ENCODE measurements at regions not wholly inside any gene's neighbourhood (a gene's known extent, or its start where the extent isn't known, plus 50 kb on each side); places are given as distances from the start of the nearest gene placed in this dataset.

DNA sequence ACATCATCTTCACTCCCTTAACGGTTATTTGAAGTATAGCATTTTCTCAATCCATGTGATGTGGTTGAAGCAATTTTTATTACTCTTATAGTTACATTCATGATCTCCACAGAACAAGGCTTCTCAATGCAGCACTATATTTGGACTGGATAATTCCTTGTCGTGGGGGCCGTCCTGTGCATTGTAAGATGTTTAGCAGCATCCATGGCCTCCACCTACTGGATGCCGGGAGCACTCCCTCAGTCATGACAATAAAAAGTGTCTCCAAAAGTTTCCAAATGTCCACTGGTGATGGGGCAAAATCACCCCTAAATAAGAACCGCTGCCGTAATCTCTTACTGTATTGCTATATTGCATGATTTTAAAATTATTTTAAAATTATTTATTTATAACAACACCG, 110.6 kb upstream of the DDX18 start:
- in situ Hi-C loops (cut with MboI; ENCODE audit: low sequenced_read_pairs, unreplicated experiment) = no loop called here
- TF ChIP-seq, protein P1, sequence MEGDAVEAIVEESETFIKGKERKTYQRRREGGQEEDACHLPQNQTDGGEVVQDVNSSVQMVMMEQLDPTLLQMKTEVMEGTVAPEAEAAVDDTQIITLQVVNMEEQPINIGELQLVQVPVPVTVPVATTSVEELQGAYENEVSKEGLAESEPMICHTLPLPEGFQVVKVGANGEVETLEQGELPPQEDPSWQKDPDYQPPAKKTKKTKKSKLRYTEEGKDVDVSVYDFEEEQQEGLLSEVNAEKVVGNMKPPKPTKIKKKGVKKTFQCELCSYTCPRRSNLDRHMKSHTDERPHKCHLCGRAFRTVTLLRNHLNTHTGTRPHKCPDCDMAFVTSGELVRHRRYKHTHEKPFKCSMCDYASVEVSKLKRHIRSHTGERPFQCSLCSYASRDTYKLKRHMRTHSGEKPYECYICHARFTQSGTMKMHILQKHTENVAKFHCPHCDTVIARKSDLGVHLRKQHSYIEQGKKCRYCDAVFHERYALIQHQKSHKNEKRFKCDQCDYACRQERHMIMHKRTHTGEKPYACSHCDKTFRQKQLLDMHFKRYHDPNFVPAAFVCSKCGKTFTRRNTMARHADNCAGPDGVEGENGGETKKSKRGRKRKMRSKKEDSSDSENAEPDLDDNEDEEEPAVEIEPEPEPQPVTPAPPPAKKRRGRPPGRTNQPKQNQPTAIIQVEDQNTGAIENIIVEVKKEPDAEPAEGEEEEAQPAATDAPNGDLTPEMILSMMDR (IDR thresholded peaks at IDR 0.05; ENCODE audit: borderline replicate concordance, control extremely low read depth, extremely low read depth, insufficient read depth, missing control alignments) = no peak
- DNase-seq (ENCODE audit: low spot score) = no peak

DNA sequence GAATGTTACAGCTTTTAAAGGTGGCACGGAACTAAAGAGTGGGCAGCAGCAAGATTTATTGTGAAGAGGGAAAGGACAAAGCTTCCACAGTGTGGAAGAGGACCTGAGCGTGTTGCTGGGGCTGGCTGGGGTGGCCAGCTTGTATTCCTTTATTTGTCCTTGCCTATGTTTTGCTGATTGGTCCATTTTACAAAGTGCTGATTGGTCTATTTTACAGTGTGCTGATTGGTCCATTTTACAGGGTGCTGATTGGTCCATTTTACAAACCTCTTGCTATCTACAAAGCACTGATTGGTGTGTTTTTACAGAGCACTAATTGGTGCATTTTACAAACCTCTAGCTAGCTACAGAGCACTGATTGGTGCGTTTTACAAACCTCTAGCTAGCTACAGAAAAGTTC, 109.7 kb upstream of the DDX18 start:
- in situ Hi-C loops (cut with MboI; ENCODE audit: low sequenced_read_pairs, unreplicated experiment) = no loop called here

DNA sequence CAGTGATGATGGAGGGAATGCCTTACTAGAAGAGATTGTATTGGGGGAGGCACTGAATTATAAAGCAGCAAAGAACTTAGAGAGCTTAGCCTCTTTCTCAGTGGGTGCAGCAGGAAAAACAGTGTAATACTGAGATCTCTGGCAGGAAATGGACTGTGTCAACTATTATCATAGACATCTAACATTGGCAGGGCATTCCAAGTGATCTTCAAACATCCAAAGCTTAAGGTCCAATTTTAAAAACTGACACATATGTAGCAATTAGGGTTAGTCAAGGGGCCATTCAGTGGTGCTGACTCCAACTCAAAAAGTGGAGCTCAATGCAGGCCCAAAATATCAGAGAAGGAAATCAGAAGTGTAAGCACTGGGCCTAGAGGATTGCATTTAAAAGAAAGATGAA, 106.6 kb upstream of the DDX18 start:
- in situ Hi-C loops (cut with MboI; ENCODE audit: low sequenced_read_pairs, unreplicated experiment) = no loop called here
- TF ChIP-seq, protein P1 (IDR thresholded peaks at IDR 0.05; ENCODE audit: borderline replicate concordance, control extremely low read depth, extremely low read depth, insufficient read depth, missing control alignments) = no peak
- no peak for DNase-seq (ENCODE audit: low spot score)

More for the DNA sequence above, 109.7 kb upstream of the DDX18 start:
- TF ChIP-seq, protein P1 (IDR thresholded peaks at IDR 0.05; ENCODE audit: borderline replicate concordance, control extremely low read depth, extremely low read depth, insufficient read depth, missing control alignments) = no peak
- no peak for DNase-seq (ENCODE audit: low spot score)

DNA sequence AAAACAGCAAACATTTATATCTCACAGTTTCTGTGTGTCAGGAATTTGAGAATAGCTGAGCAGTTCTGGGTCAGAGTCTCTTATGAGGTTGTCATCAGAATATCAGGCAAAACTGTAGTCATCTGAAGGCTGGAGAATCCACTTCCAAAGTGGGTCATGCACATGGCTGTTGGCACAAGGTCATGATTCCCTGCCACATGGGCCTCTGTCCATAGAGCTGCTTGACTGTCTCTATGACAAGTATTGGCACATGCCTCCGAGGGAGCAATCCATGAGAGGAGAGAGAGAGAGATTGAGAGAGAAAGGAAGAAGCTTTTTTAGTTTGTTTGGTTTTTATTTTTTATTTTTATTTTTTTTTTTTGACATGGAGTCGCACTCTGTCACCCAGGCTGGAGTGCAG, 101.8 kb upstream of the DDX18 start:
- TF ChIP-seq, protein P1 (IDR thresholded peaks at IDR 0.05; ENCODE audit: borderline replicate concordance, control extremely low read depth, extremely low read depth, insufficient read depth, missing control alignments) = no peak
- DNase-seq (ENCODE audit: low spot score) = no peak
- in situ Hi-C loops (cut with MboI; ENCODE audit: low sequenced_read_pairs, unreplicated experiment) = no loop called here

DNA sequence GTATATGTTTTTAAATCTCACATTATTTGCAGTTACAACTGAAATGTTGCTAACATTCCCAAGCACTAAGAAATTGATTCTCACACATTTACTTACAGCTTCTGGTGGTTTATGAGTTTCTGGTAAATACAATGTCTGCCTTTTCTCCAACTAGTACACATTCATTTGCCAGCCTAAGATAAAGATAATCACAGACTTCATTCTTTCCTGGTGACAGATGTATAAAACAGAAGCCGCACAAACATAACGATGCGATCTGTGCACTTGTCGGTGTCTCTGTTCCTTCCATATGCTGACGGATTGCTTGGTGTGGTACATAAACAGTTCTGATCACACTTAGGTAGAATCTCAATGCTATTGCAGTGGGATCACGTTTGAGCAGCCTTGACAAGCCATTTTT, 100.4 kb upstream of the DDX18 start:
- DNase-seq (ENCODE audit: low spot score) = no peak
- in situ Hi-C loops (cut with MboI; ENCODE audit: low sequenced_read_pairs, unreplicated experiment) = no loop called here
- TF ChIP-seq, protein P1 (IDR thresholded peaks at IDR 0.05; ENCODE audit: borderline replicate concordance, control extremely low read depth, extremely low read depth, insufficient read depth, missing control alignments) = no peak

DNA sequence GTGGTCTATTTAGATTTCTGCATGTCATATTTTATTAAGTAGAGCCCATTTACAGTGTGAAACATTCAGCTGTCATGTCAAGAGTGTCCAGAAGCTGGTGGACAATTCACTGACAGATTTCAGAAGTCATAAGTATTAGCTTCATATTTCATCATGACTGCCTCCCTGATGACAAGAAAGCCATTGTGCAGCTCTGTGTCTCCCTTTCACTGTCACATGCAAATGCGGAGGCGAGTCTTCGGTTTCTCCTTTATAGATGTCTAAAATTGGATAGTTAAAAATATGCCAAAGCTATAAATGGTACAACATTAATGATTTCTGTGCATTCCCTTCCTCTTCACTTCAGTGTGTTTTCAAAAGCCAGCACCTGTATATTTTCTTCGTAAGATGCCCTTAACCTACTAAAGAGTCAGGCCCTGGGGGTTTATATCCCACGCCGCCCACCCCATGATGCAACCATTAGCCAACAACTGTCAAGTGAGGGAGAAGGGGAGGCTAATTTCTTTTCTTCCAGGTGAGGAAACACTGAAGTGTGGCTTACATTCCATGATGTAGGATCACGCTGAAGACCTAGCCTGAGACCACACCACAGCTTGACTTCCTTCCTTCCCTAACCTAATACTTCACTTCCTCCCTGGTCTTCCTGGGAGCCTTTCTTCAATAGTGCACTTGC, 99.6 kb upstream of the DDX18 start:
- in situ Hi-C loops (cut with MboI; ENCODE audit: low sequenced_read_pairs, unreplicated experiment) = no loop called here
- TF ChIP-seq, protein P1 (IDR thresholded peaks at IDR 0.05; ENCODE audit: borderline replicate concordance, control extremely low read depth, extremely low read depth, insufficient read depth, missing control alignments) = no peak

More for the DNA sequence above, 99.6 kb upstream of the DDX18 start:
- no peak for DNase-seq (ENCODE audit: low spot score)

All from GM13976 (cell line).